ENCODE measurements at regions not wholly inside any gene's neighbourhood (a gene's known extent, or its start where the extent isn't known, plus 50 kb on each side); places are given as distances from the start of the nearest gene placed in this dataset.

- H3K9me2 ChIP-seq (ENCODE audit: insufficient read depth), result no peaks in the 10 kb centered on the region
- RAD21 ChIA-PET (ENCODE audit: low non-redundant PET in 1 of 2, low total read pairs in 2 of 2, uncharacterized antibody in 2 of 2, unreplicated experiment in 2 of 2), result no interaction called here
- H3K4me3 ChIP-seq (replicated peaks in 1 of 2; ENCODE audit: low read depth in 1 of 2, low read length in 2 of 2), result no peak overlapping the region
- H3K4me1 ChIP-seq (ENCODE audit: control insufficient read depth in 1 of 2, insufficient read depth in 2 of 2, low read length in 2 of 2), result peaks cover 0 to 8% of the 10 kb centered on the region in 2 experiments; a peak in 1 of 4 replicates
- H3K27ac ChIP-seq (ENCODE audit: low read depth, low read length), result no peak overlapping the region
- H3K4me2 ChIP-seq (ENCODE audit: low read length), result no peak overlapping the region
- CTCF ChIA-PET, result interaction anchor here (0.7 kb wide), 1 partner anchor 12 kb away, joined by 3 read pairs; no protein-coding TSS in a partner anchor
- intact Hi-C loops (cut with micrococcal nuclease), result no loop called here
- H4K20me1 ChIP-seq (ENCODE audit: insufficient read depth), result no peaks in the 10 kb centered on the region
- H3K79me2 ChIP-seq (ENCODE audit: insufficient read depth, low read length), result no peaks in the 10 kb centered on the region
- POLR2A ChIA-PET, result no interaction called here
- no peak for DNase-seq (ENCODE audit: low read depth, low spot score)
- BruUV-seq (replicated peaks), result no TSS peak
- no peak overlapping the region for H3K9ac ChIP-seq (ENCODE audit: low read length)
- no peak for ATAC-seq
- TF ChIP-seq ZFX (IDR thresholded peaks at IDR 0.05) (no peak), EZH2 (IDR thresholded peaks at IDR 0.05) (no peak), CBX3 (IDR thresholded peaks at IDR 0.05; ENCODE audit: low read depth) (no peak), ELF1 (IDR thresholded peaks at IDR 0.05; ENCODE audit: borderline replicate concordance, low read depth) (no peak), POLR2AphosphoS5 (IDR thresholded peaks at IDR 0.05; ENCODE audit: low read depth, low read length) (no peak), RAD21 (IDR thresholded peaks at IDR 0.05; ENCODE audit: low read depth) (no peak), YY1 (IDR thresholded peaks at IDR 0.05; ENCODE audit: extremely low read depth, insufficient replicate concordance, low read depth, low read length) (no peak), FOSL1 (IDR thresholded peaks at IDR 0.05; ENCODE audit: low read depth) (no peak), REST (IDR thresholded peaks at IDR 0.05; ENCODE audit: low read depth) (no peak), CEBPB (IDR thresholded peaks at IDR 0.05; ENCODE audit: low read depth) (no peak), EZH2phosphoT487 (IDR thresholded peaks at IDR 0.05; ENCODE audit: borderline replicate concordance) (no peak), POLR2A (IDR thresholded peaks at IDR 0.05; ENCODE audit: borderline replicate concordance, extremely low read depth, insufficient read depth, insufficient read length) (no peak), EGR1 (IDR thresholded peaks at IDR 0.05; ENCODE audit: low read depth) (no peak), ATF3 (IDR thresholded peaks at IDR 0.05) (no peak), ZNF274 (IDR thresholded peaks at IDR 0.05; ENCODE audit: low read depth, low read length) (no peak), JUND (IDR thresholded peaks at IDR 0.05) (no peak), ZBTB33 (IDR thresholded peaks at IDR 0.05; ENCODE audit: extremely low read depth, insufficient replicate concordance, low read length) (no peak), TCF7L2 (IDR thresholded peaks at IDR 0.05; ENCODE audit: borderline replicate concordance, extremely low read depth, insufficient read depth, insufficient read length) (no peak), SIN3A (IDR thresholded peaks at IDR 0.05; ENCODE audit: low read depth) (no peak), SP1 (IDR thresholded peaks at IDR 0.05; ENCODE audit: low read depth) (no peak)
- no peaks in the 10 kb centered on the region for H3K9me3 ChIP-seq (ENCODE audit: control insufficient read depth in 1 of 2, insufficient read depth in 1 of 2, low read depth in 1 of 2, low read length in 2 of 2)
- no peak overlapping the region for H2AFZ ChIP-seq (ENCODE audit: low read depth, low read length, poor library complexity, severe bottlenecking)
- no peaks in the 10 kb centered on the region for H3K36me3 ChIP-seq (ENCODE audit: control insufficient read depth in 1 of 2, insufficient read depth in 2 of 2, low read length in 2 of 2)
- H3K27me3 ChIP-seq (ENCODE audit: insufficient read depth, low read length), result peaks cover 26% of the 10 kb centered on the region
Measured at GRCh38 chr22:22087854-22088657, 105.5 kb upstream of the TOP3B start.
